HL-60 (cell line): ENCODE measurements at regions not wholly inside any gene's neighbourhood (a gene's known extent, or its start where the extent isn't known, plus 50 kb on each side); places are given as distances from the start of the nearest gene placed in this dataset.

ENCODE experiments used
- DNase-seq, 2 experiments: peaks; one replicate each; pipeline ENCODE4 v3.0.0-alpha.2; 2010 to 2020; ENCODE audit warnings: low read depth in 1 of 2, low spot score in 1 of 2
- H3K27ac ChIP-seq: fragments of 250-450 bp; sonication (Bioruptor Pico); replicated peaks from 2 replicates; pipeline ENCODE4 v1.5.1; 2020; ENCODE audit warnings: mild to moderate bottlenecking, moderate library complexity
- H3K27me3 ChIP-seq: fragments of 250-450 bp; sonication (Bioruptor Pico); 2 replicates; pipeline ENCODE4 v1.5.1; 2021; ENCODE audit warnings: mild to moderate bottlenecking, moderate library complexity; ENCODE audit not compliant: insufficient read depth, poor library complexity, severe bottlenecking
- H3K4me3 ChIP-seq: replicated peaks from 2 replicates; pipeline ENCODE4 v1.5.1; 2011; ENCODE audit warnings: mild to moderate bottlenecking, control low read depth, low read length; ENCODE audit not compliant: insufficient read depth
- GABPA ChIP-seq: IDR thresholded peaks from 2 replicates; pipeline ENCODE4 v1.6.1; 2012; ENCODE audit warnings: low read depth
- POLR2AphosphoS5 ChIP-seq: IDR thresholded peaks from 2 replicates; pipeline ENCODE4 v1.6.1; 2012; ENCODE audit warnings: low read depth
- SPI1 ChIP-seq: IDR thresholded peaks from 2 replicates; pipeline ENCODE4 v1.6.1; 2012; ENCODE audit warnings: low read depth, mild to moderate bottlenecking, borderline replicate concordance
- TF ChIP-seq, protein P1 (sequence below): IDR thresholded peaks from 2 replicates; pipeline ENCODE4 v1.6.1; 2012; ENCODE audit warnings: low read depth; ENCODE audit not compliant: insufficient replicate concordance
- TF ChIP-seq, protein P2 (sequence below): IDR thresholded peaks from one replicate; pipeline ENCODE4 v1.5.1; 2011; ENCODE audit warnings: low read length, control low read depth, inconsistent platforms; ENCODE audit not compliant: insufficient read depth

DNA sequence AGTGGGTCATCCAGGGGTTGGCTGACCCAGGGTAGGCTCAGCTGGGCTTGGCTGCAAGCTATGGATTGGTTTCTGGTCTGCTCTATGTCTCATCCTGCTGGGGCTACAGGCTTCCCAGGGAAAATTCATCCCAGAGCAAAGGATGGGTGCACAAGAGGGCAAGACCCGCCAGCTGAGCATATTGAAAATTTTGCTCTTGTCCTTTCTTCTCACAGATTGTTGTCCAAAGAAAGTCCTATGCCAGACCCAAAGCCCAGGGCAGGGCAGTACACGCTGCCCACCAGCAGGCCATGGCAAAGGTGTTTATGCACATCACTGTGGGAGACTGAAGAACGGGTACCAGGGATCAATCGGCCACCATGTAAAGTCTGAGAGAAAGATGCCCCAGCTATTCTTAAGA is 95.3 kb upstream of the PARP11 start:
- no peak overlapping the region for H3K27ac ChIP-seq
- H3K27me3 ChIP-seq, result no peaks in the 10 kb centered on the region
- DNase-seq, result no peak
- TF ChIP-seq, protein P1, sequence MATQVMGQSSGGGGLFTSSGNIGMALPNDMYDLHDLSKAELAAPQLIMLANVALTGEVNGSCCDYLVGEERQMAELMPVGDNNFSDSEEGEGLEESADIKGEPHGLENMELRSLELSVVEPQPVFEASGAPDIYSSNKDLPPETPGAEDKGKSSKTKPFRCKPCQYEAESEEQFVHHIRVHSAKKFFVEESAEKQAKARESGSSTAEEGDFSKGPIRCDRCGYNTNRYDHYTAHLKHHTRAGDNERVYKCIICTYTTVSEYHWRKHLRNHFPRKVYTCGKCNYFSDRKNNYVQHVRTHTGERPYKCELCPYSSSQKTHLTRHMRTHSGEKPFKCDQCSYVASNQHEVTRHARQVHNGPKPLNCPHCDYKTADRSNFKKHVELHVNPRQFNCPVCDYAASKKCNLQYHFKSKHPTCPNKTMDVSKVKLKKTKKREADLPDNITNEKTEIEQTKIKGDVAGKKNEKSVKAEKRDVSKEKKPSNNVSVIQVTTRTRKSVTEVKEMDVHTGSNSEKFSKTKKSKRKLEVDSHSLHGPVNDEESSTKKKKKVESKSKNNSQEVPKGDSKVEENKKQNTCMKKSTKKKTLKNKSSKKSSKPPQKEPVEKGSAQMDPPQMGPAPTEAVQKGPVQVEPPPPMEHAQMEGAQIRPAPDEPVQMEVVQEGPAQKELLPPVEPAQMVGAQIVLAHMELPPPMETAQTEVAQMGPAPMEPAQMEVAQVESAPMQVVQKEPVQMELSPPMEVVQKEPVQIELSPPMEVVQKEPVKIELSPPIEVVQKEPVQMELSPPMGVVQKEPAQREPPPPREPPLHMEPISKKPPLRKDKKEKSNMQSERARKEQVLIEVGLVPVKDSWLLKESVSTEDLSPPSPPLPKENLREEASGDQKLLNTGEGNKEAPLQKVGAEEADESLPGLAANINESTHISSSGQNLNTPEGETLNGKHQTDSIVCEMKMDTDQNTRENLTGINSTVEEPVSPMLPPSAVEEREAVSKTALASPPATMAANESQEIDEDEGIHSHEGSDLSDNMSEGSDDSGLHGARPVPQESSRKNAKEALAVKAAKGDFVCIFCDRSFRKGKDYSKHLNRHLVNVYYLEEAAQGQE, result no peak
- TF ChIP-seq GABPA, result no peak
- no peak for TF ChIP-seq POLR2AphosphoS5
- TF ChIP-seq, protein P2, sequence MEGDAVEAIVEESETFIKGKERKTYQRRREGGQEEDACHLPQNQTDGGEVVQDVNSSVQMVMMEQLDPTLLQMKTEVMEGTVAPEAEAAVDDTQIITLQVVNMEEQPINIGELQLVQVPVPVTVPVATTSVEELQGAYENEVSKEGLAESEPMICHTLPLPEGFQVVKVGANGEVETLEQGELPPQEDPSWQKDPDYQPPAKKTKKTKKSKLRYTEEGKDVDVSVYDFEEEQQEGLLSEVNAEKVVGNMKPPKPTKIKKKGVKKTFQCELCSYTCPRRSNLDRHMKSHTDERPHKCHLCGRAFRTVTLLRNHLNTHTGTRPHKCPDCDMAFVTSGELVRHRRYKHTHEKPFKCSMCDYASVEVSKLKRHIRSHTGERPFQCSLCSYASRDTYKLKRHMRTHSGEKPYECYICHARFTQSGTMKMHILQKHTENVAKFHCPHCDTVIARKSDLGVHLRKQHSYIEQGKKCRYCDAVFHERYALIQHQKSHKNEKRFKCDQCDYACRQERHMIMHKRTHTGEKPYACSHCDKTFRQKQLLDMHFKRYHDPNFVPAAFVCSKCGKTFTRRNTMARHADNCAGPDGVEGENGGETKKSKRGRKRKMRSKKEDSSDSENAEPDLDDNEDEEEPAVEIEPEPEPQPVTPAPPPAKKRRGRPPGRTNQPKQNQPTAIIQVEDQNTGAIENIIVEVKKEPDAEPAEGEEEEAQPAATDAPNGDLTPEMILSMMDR, result no peak
- no peak for TF ChIP-seq SPI1
- no peak overlapping the region for H3K4me3 ChIP-seq

DNA sequence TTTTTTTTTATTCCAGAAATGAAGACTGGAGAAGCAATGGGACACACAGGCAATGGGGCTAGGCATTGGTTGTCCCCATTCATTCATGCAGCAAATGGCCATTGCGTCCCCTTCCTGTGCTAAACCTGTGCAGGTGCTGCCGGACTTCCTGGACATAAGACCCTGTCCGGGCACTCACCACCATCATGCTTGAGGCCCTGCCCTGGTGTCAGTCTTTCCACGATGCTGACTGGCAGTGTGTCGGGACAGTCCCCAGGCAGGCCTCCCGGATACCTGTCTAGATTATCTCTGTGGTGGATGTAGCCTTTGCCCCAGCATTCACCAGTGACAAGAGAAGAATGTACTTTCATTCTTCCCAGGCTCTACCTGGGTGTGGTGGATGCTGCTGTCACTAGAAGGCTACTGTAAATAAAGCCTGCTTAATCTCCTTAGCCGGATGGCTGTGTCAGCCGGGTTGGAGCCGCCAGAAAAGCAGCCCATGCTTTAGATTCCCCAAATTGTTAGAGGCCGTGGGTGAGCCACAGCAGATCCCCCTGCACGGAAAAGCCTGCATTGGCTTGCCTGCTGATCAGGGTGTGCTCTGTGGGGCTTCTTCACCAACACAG is 94.5 kb upstream of the PARP11 start:
- no peak for DNase-seq
- H3K27ac ChIP-seq, result no peak overlapping the region
- no peak overlapping the region for H3K4me3 ChIP-seq
- TF ChIP-seq, protein P1, result no peak
- TF ChIP-seq POLR2AphosphoS5, result no peak
- TF ChIP-seq SPI1, result no peak
- no peak for TF ChIP-seq GABPA
- TF ChIP-seq, protein P2, result no peak
- no peaks in the 10 kb centered on the region for H3K27me3 ChIP-seq

DNA sequence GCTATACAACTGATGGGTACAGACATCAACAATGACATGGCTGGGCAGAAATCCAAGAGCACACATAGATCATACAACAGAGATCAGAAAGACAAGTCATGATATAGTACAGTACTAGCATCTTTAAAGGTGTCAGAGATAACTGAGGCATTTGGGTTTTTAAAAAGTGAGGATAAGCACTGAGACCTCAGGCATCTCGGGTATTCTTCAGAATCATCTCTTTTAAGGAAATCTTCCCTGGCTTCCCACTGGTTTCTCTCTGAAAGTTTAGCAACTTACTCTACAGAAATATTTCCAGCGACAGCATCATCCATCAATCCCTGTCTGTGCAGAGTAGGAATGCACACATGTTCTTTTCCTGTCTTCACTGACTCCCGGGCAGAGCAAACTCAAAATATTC is 93.2 kb upstream of the PARP11 start:
- DNase-seq, result no peak
- H3K27ac ChIP-seq, result no peak overlapping the region
- no peaks in the 10 kb centered on the region for H3K27me3 ChIP-seq
- no peak overlapping the region for H3K4me3 ChIP-seq
- TF ChIP-seq SPI1, result no peak
- TF ChIP-seq, protein P2, result no peak

DNA sequence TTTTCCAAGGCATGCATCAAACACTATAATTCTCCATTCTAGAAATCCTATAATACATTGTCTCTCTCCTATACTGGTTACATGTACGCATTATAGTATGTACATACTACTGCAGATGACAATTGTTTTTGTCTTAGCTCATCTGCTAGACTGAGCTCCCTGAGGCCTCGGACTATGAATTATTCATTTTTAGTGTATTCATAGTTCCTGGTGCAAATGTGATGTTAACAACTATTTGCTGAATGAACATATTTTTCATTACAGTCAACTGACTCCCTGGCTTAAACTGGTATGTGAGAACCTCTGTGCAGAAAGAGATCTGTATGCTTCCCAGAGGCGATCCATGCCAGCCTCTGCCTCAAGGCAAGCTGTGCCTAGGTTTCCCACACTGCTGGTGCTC is 91.8 kb upstream of the PARP11 start:
- Histone ChIP-seq H3K27ac (no peak overlapping the region), H3K4me3 (no peak overlapping the region), H3K27me3 (no peaks in the 10 kb centered on the region)
- TF ChIP-seq, protein P1, result no peak
- TF ChIP-seq, protein P2, result no peak
- DNase-seq, result no peak
